ENCODE measurements at regions not wholly inside any gene's neighbourhood (a gene's known extent, or its start where the extent isn't known, plus 50 kb on each side); places are given as distances from the start of the nearest gene placed in this dataset.

GRCh38 chr18:46411191-46411828 lies 245.7 kb downstream of the LOXHD1 start:
- no peak for DNase-seq (ENCODE audit: low spot score)
- ChIA-PET POLR2A (ENCODE audit: low non-redundant PET) (no interaction called here), CTCF (no interaction called here)
- no peak for TF ChIP-seq EZH2 (IDR thresholded peaks at IDR 0.05; ENCODE audit: borderline replicate concordance, low read depth, low read length, poor library complexity, severe bottlenecking)
- TF ChIP-seq, protein P1, sequence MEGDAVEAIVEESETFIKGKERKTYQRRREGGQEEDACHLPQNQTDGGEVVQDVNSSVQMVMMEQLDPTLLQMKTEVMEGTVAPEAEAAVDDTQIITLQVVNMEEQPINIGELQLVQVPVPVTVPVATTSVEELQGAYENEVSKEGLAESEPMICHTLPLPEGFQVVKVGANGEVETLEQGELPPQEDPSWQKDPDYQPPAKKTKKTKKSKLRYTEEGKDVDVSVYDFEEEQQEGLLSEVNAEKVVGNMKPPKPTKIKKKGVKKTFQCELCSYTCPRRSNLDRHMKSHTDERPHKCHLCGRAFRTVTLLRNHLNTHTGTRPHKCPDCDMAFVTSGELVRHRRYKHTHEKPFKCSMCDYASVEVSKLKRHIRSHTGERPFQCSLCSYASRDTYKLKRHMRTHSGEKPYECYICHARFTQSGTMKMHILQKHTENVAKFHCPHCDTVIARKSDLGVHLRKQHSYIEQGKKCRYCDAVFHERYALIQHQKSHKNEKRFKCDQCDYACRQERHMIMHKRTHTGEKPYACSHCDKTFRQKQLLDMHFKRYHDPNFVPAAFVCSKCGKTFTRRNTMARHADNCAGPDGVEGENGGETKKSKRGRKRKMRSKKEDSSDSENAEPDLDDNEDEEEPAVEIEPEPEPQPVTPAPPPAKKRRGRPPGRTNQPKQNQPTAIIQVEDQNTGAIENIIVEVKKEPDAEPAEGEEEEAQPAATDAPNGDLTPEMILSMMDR (conservative IDR thresholded peaks at IDR 0.05; ENCODE audit: low read depth, low read length): no peak
- intact Hi-C loops (cut with micrococcal nuclease; ENCODE audit: unreplicated experiment): no loop called here
- Histone ChIP-seq H3K27me3 (replicated peaks; ENCODE audit: insufficient read depth, low read depth, low read length, poor library complexity) (no peaks in the 10 kb centered on the region), H3K36me3 (ENCODE audit: insufficient read depth, low read length, poor library complexity, severe bottlenecking) (no peaks in the 10 kb centered on the region), H3K27ac (ENCODE audit: low read depth, low read length, poor library complexity, severe bottlenecking) (no peak overlapping the region), H3K9me3 (ENCODE audit: low read depth, low read length, poor library complexity, severe bottlenecking) (no peaks in the 10 kb centered on the region), H3K4me3 (ENCODE audit: low read depth, low read length, poor library complexity, severe bottlenecking) (no peak overlapping the region), H3K4me1 (ENCODE audit: insufficient read depth, low read length, poor library complexity, severe bottlenecking) (peaks cover 7% of the 10 kb centered on the region)
- no TSS peak for BruUV-seq (replicated peaks)

- no peak for DNase-seq (ENCODE audit: low spot score)
- TF ChIP-seq, protein P1 (conservative IDR thresholded peaks at IDR 0.05; ENCODE audit: low read depth, low read length): no peak
- no peak for TF ChIP-seq EZH2 (IDR thresholded peaks at IDR 0.05; ENCODE audit: borderline replicate concordance, low read depth, low read length, poor library complexity, severe bottlenecking)
- no TSS peak for BruUV-seq (replicated peaks)
- no peak overlapping the region for H3K27ac ChIP-seq (ENCODE audit: low read depth, low read length, poor library complexity, severe bottlenecking)
- ChIA-PET POLR2A (ENCODE audit: low non-redundant PET) (no interaction called here), CTCF (no interaction called here)
- no peaks in the 10 kb centered on the region for H3K36me3 ChIP-seq (ENCODE audit: insufficient read depth, low read length, poor library complexity, severe bottlenecking)
- H3K4me1 ChIP-seq (ENCODE audit: insufficient read depth, low read length, poor library complexity, severe bottlenecking): peaks cover 7% of the 10 kb centered on the region
- no peaks in the 10 kb centered on the region for H3K9me3 ChIP-seq (ENCODE audit: low read depth, low read length, poor library complexity, severe bottlenecking)
- intact Hi-C loops (cut with micrococcal nuclease; ENCODE audit: unreplicated experiment): no loop called here
- no peaks in the 10 kb centered on the region for H3K27me3 ChIP-seq (replicated peaks; ENCODE audit: insufficient read depth, low read depth, low read length, poor library complexity)
- no peak overlapping the region for H3K4me3 ChIP-seq (ENCODE audit: low read depth, low read length, poor library complexity, severe bottlenecking)
Observed at GRCh38 chr18:46411867-46412690, 244.9 kb downstream of the LOXHD1 start.

- no peak overlapping the region for H3K27ac ChIP-seq (ENCODE audit: low read depth, low read length, poor library complexity, severe bottlenecking)
- no peaks in the 10 kb centered on the region for H3K27me3 ChIP-seq (replicated peaks; ENCODE audit: insufficient read depth, low read depth, low read length, poor library complexity)
- TF ChIP-seq, protein P1 (conservative IDR thresholded peaks at IDR 0.05; ENCODE audit: low read depth, low read length): no peak
- TF ChIP-seq EZH2 (IDR thresholded peaks at IDR 0.05; ENCODE audit: borderline replicate concordance, low read depth, low read length, poor library complexity, severe bottlenecking): no peak
- no TSS peak for BruUV-seq (replicated peaks)
- no peak for DNase-seq (ENCODE audit: low spot score)
- H3K4me3 ChIP-seq (ENCODE audit: low read depth, low read length, poor library complexity, severe bottlenecking): no peak overlapping the region
- H3K9me3 ChIP-seq (ENCODE audit: low read depth, low read length, poor library complexity, severe bottlenecking): no peaks in the 10 kb centered on the region
- peaks cover 7% of the 10 kb centered on the region for H3K4me1 ChIP-seq (ENCODE audit: insufficient read depth, low read length, poor library complexity, severe bottlenecking)
- H3K36me3 ChIP-seq (ENCODE audit: insufficient read depth, low read length, poor library complexity, severe bottlenecking): no peaks in the 10 kb centered on the region
- POLR2A ChIA-PET (ENCODE audit: low non-redundant PET): no interaction called here
- CTCF ChIA-PET: no interaction called here
- intact Hi-C loops (cut with micrococcal nuclease; ENCODE audit: unreplicated experiment): no loop called here
Observed at GRCh38 chr18:46412916-46413315, 244.1 kb downstream of the LOXHD1 start.

All from A673 (cell line).